ENCODE measurements at regions not wholly inside any gene's neighbourhood (a gene's known extent, or its start where the extent isn't known, plus 50 kb on each side); places are given as distances from the start of the nearest gene placed in this dataset.

- Histone ChIP-seq H3K27me3 (ENCODE audit: control insufficient read depth, insufficient read depth, low read length) (no peaks in the 10 kb centered on the region), H3K27ac (ENCODE audit: low read length) (no peak overlapping the region), H3K4me3 (ENCODE audit: low read length) (no peak overlapping the region), H3K36me3 (ENCODE audit: control insufficient read depth, insufficient read depth, low read length) (no peaks in the 10 kb centered on the region), H3K4me1 (ENCODE audit: control insufficient read depth, insufficient read depth, low read length) (no peaks in the 10 kb centered on the region), H3K9me3 (ENCODE audit: control insufficient read depth, low read depth, low read length) (no peaks in the 10 kb centered on the region)
- 100% methylated on average over 1 of the region's 3 CpGs for WGBS (ENCODE audit: insufficient coverage, low lambda C conversion rate)
- no peak for DNase-seq
These were observed 819.1 kb upstream of the GRAMD2B start for GRCh38 chr5:125604104-125604503.

GRCh38 chr5:125607018-125607417, 816.2 kb upstream of the GRAMD2B start:
- Histone ChIP-seq H3K27me3 (ENCODE audit: control insufficient read depth, insufficient read depth, low read length) (no peaks in the 10 kb centered on the region), H3K4me1 (ENCODE audit: control insufficient read depth, insufficient read depth, low read length) (no peaks in the 10 kb centered on the region), H3K9me3 (ENCODE audit: control insufficient read depth, low read depth, low read length) (no peaks in the 10 kb centered on the region), H3K27ac (ENCODE audit: low read length) (no peak overlapping the region), H3K4me3 (ENCODE audit: low read length) (no peak overlapping the region), H3K36me3 (ENCODE audit: control insufficient read depth, insufficient read depth, low read length) (no peaks in the 10 kb centered on the region)
- no peak for DNase-seq
- 86% methylated on average over 1 of the region's 2 CpGs for WGBS (ENCODE audit: insufficient coverage, low lambda C conversion rate)

- Histone ChIP-seq H3K36me3 (ENCODE audit: control insufficient read depth, insufficient read depth, low read length) (no peaks in the 10 kb centered on the region), H3K4me3 (ENCODE audit: low read length) (no peak overlapping the region), H3K27me3 (ENCODE audit: control insufficient read depth, insufficient read depth, low read length) (no peaks in the 10 kb centered on the region), H3K4me1 (ENCODE audit: control insufficient read depth, insufficient read depth, low read length) (no peaks in the 10 kb centered on the region), H3K27ac (ENCODE audit: low read length) (no peak overlapping the region), H3K9me3 (ENCODE audit: control insufficient read depth, low read depth, low read length) (no peaks in the 10 kb centered on the region)
- WGBS (ENCODE audit: insufficient coverage, low lambda C conversion rate): no CpG with 5 or more reads among the region's 1 CpG
- no peak for DNase-seq
These were observed 814.2 kb upstream of the GRAMD2B start for GRCh38 chr5:125609011-125609410.

- no peaks in the 10 kb centered on the region for H3K4me1 ChIP-seq (ENCODE audit: control insufficient read depth, insufficient read depth, low read length)
- H3K9me3 ChIP-seq (ENCODE audit: control insufficient read depth, low read depth, low read length): no peaks in the 10 kb centered on the region
- no peak overlapping the region for H3K27ac ChIP-seq (ENCODE audit: low read length)
- DNase-seq: no peak
- 92% methylated on average over 2 of the region's 2 CpGs for WGBS (ENCODE audit: insufficient coverage, low lambda C conversion rate)
- H3K4me3 ChIP-seq (ENCODE audit: low read length): no peak overlapping the region
- no peaks in the 10 kb centered on the region for H3K36me3 ChIP-seq (ENCODE audit: control insufficient read depth, insufficient read depth, low read length)
- H3K27me3 ChIP-seq (ENCODE audit: control insufficient read depth, insufficient read depth, low read length): no peaks in the 10 kb centered on the region
These were observed 812.3 kb upstream of the GRAMD2B start for GRCh38 chr5:125610892-125611291.

DNA sequence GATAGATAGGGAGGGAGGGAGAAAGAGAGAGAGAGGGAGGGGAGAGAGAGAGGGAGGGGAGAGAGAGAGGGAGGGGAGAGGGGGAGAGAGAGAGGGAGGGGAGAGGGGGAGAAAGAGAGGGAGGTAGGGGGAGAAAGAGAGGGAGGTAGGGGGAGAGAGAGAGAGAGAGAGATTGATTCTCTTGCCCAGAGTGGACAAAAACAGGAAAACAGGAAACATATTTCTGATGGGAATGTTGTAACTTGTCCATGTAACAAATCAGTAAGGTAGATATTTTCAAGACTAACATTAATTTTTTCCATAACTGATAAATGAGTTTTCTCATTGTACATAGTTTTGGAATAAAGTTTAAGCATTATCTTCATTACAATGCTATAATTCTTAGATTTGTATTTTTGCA, 811.7 kb upstream of the GRAMD2B start:
- no peaks in the 10 kb centered on the region for H3K27me3 ChIP-seq (ENCODE audit: control insufficient read depth, insufficient read depth, low read length)
- no peaks in the 10 kb centered on the region for H3K36me3 ChIP-seq (ENCODE audit: control insufficient read depth, insufficient read depth, low read length)
- H3K4me1 ChIP-seq (ENCODE audit: control insufficient read depth, insufficient read depth, low read length): no peaks in the 10 kb centered on the region
- H3K4me3 ChIP-seq (ENCODE audit: low read length): no peak overlapping the region
- H3K9me3 ChIP-seq (ENCODE audit: control insufficient read depth, low read depth, low read length): no peaks in the 10 kb centered on the region
- DNase-seq: no peak
- H3K27ac ChIP-seq (ENCODE audit: low read length): no peak overlapping the region

DNA sequence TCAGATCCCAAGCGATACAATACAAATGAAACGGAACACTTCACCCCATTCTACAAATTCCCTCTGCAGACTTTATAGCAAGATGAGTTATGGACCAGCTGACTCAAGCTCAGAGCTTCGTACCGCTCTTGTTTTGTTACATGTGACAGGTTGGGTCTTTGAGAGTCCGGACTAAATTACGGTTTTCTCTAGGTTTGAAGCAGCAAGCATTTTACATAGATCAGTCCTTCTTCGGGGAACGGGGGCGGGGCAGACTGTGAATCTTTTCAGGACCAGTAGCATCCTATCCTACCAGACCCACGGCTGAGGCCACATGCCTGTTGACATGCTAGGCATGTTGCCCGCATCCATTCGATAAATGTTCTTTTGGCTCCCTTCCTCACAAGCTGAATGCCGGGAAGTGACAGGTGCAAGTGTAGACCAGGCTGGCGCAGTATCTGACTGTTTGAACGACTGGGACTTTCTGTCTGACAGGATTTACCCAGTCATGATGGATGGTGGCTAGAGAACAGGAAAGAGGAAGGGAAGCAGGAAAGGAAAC, 811.0 kb upstream of the GRAMD2B start:
- H3K27ac ChIP-seq (ENCODE audit: low read length): no peak overlapping the region
- no peak for DNase-seq
- WGBS (ENCODE audit: insufficient coverage, low lambda C conversion rate): 100% methylated on average over 1 of the region's 15 CpGs

DNA sequence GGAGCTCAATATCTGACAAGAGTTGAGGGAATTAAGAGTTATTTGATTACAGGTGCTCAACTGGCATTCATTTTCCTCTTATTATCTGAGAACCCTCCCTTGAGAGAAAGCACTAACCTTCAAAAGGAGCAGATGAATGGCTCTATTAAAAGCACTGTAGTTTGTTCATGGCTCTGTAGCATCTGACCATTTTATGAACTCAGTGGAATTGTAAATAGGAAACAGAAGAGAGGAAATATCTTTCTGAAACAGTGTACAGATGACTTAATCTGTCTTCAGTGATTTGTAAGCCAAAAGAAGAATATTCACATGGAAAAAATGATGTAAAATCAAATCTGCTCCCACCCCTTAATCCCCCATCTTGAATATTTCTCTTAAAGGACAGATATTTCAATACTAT, 810.4 kb upstream of the GRAMD2B start:
- no peaks in the 10 kb centered on the region for H3K4me1 ChIP-seq (ENCODE audit: control insufficient read depth, insufficient read depth, low read length)
- no peaks in the 10 kb centered on the region for H3K9me3 ChIP-seq (ENCODE audit: control insufficient read depth, low read depth, low read length)
- no peaks in the 10 kb centered on the region for H3K36me3 ChIP-seq (ENCODE audit: control insufficient read depth, insufficient read depth, low read length)
- H3K27me3 ChIP-seq (ENCODE audit: control insufficient read depth, insufficient read depth, low read length): no peaks in the 10 kb centered on the region
- H3K27ac ChIP-seq (ENCODE audit: low read length): no peak overlapping the region
- no peak for DNase-seq
- H3K4me3 ChIP-seq (ENCODE audit: low read length): no peak overlapping the region

More for the DNA sequence above, 811.0 kb upstream of the GRAMD2B start:
- Histone ChIP-seq H3K9me3 (ENCODE audit: control insufficient read depth, low read depth, low read length) (no peaks in the 10 kb centered on the region), H3K4me1 (ENCODE audit: control insufficient read depth, insufficient read depth, low read length) (no peaks in the 10 kb centered on the region), H3K4me3 (ENCODE audit: low read length) (no peak overlapping the region), H3K27me3 (ENCODE audit: control insufficient read depth, insufficient read depth, low read length) (no peaks in the 10 kb centered on the region), H3K36me3 (ENCODE audit: control insufficient read depth, insufficient read depth, low read length) (no peaks in the 10 kb centered on the region)

DNA sequence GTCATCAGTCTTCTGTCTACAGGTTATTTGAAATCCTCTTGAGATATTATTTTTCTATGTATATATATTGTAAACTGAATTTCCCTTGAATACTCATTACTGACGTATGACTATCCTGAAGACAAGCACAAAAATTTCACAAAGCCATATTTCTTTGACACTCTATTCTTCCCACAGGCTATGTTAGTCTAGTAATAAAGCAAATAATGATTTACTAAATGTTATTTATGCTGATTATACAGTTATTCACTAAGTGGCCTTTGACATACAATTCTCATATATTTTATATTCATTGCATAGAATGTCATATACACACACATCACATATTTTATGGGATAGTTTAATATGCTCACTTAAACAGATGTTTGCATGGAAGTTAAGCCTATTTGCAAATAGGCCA, 793.0 kb upstream of the GRAMD2B start:
- H3K4me1 ChIP-seq (ENCODE audit: control insufficient read depth, insufficient read depth, low read length): no peaks in the 10 kb centered on the region
- H3K27ac ChIP-seq (ENCODE audit: low read length): no peak overlapping the region
- H3K9me3 ChIP-seq (ENCODE audit: control insufficient read depth, low read depth, low read length): no peaks in the 10 kb centered on the region
- DNase-seq: no peak
- H3K36me3 ChIP-seq (ENCODE audit: control insufficient read depth, insufficient read depth, low read length): no peaks in the 10 kb centered on the region
- 100% methylated on average over 1 of the region's 1 CpG for WGBS (ENCODE audit: insufficient coverage, low lambda C conversion rate)
- H3K27me3 ChIP-seq (ENCODE audit: control insufficient read depth, insufficient read depth, low read length): no peaks in the 10 kb centered on the region
- no peak overlapping the region for H3K4me3 ChIP-seq (ENCODE audit: low read length)

GRCh38 chr5:125633523-125633922, 789.7 kb upstream of the GRAMD2B start:
- Histone ChIP-seq H3K4me3 (ENCODE audit: low read length) (no peak overlapping the region), H3K4me1 (ENCODE audit: control insufficient read depth, insufficient read depth, low read length) (no peaks in the 10 kb centered on the region), H3K9me3 (ENCODE audit: control insufficient read depth, low read depth, low read length) (no peaks in the 10 kb centered on the region), H3K27me3 (ENCODE audit: control insufficient read depth, insufficient read depth, low read length) (no peaks in the 10 kb centered on the region), H3K27ac (ENCODE audit: low read length) (no peak overlapping the region), H3K36me3 (ENCODE audit: control insufficient read depth, insufficient read depth, low read length) (no peaks in the 10 kb centered on the region)
- WGBS (ENCODE audit: insufficient coverage, low lambda C conversion rate): 100% methylated on average over 1 of the region's 1 CpG
- no peak for DNase-seq

DNA sequence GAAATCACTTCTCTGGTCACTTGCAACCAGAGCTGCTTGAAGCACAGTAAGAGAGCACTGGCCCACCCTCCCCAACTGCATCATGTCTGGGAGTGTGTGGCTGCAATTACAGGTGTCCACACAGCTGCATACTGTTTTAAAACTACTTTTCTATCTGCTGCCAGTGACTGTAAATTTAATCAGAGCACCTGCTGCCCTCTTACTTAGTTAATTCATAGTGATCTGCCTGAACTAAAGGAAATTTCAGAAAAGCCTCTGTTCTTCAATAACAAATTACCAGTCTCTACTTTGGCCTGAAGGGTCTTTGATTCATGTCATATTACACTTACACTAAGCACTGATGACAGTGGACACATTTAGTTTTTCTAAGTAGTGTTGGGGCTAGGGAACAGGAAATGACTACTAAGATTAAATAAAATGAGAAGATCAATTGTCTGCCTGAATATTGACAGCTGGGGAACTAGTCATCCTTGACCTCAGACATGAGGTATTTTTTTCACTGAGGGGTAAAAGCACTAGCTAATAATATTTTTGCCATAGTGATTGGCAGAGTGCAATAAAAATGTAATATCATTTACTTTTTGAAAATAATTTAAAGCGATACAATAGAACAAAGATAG, 788.9 kb upstream of the GRAMD2B start:
- Histone ChIP-seq H3K4me1 (ENCODE audit: control insufficient read depth, insufficient read depth, low read length) (no peaks in the 10 kb centered on the region), H3K4me3 (ENCODE audit: low read length) (no peak overlapping the region), H3K9me3 (ENCODE audit: control insufficient read depth, low read depth, low read length) (no peaks in the 10 kb centered on the region), H3K27ac (ENCODE audit: low read length) (no peak overlapping the region), H3K27me3 (ENCODE audit: control insufficient read depth, insufficient read depth, low read length) (no peaks in the 10 kb centered on the region), H3K36me3 (ENCODE audit: control insufficient read depth, insufficient read depth, low read length) (no peaks in the 10 kb centered on the region)
- DNase-seq: no peak
- WGBS (ENCODE audit: insufficient coverage, low lambda C conversion rate): 100% methylated on average over 1 of the region's 1 CpG

- no peaks in the 10 kb centered on the region for H3K4me1 ChIP-seq (ENCODE audit: control insufficient read depth, insufficient read depth, low read length)
- no peak overlapping the region for H3K4me3 ChIP-seq (ENCODE audit: low read length)
- peaks cover 11% of the 10 kb centered on the region for H3K9me3 ChIP-seq (ENCODE audit: control insufficient read depth, low read depth, low read length)
- DNase-seq: no peak
- no CpG with 5 or more reads among the region's 2 CpGs for WGBS (ENCODE audit: insufficient coverage, low lambda C conversion rate)
- H3K36me3 ChIP-seq (ENCODE audit: control insufficient read depth, insufficient read depth, low read length): no peaks in the 10 kb centered on the region
- H3K27ac ChIP-seq (ENCODE audit: low read length): no peak overlapping the region
- no peaks in the 10 kb centered on the region for H3K27me3 ChIP-seq (ENCODE audit: control insufficient read depth, insufficient read depth, low read length)
These were observed 783.4 kb upstream of the GRAMD2B start for GRCh38 chr5:125639858-125640257.
